SK-N-SH (cell line): ENCODE measurements at regions not wholly inside any gene's neighbourhood (a gene's known extent, or its start where the extent isn't known, plus 50 kb on each side); places are given as distances from the start of the nearest gene placed in this dataset.

Experiments
- CTCF ChIA-PET: fragments of 300-600, 350-600 bp; formaldehyde crosslinking; extraction: SDS; loops from one replicate; lab custom pipeline; 2021; lab: Yijun Ruan, JAX
- POLR2A ChIA-PET: fragments of 350-600 bp; sonication (Branson Sonifier 250); formaldehyde crosslinking; extraction: SDS; loops from one replicate; lab custom pipeline; 2020; ENCODE audit warnings: antibody characterized with exemption, inconsistent platforms; lab: Yijun Ruan, JAX
- DNase-seq: peaks from one replicate; pipeline ENCODE4 v3.0.0; 2012
- H2AFZ ChIP-seq: fragments of 200-600 bp; sonication (generic); 2 replicates; pipeline ENCODE4 v1.8.1; 2016; ENCODE audit warnings: antibody characterized with exemption, mild to moderate bottlenecking, low read depth
- H3F3A ChIP-seq: fragments of 200-600 bp; sonication (generic); replicated peaks from 2 replicates; pipeline ENCODE3; 2016; ENCODE audit warnings: antibody characterized with exemption, mild to moderate bottlenecking; ENCODE audit not compliant: insufficient read depth
- H3K27ac ChIP-seq, 2 experiments: fragments of 200-500 bp in 1 of 2; fragments of 200-600 bp in 1 of 2; sonication (Bioruptor generic) in 1 of 2; sonication (generic), shearing (Covaris generic) in 1 of 2; 2 replicates each; pipeline versions ENCODE4 v1.5.1 to v1.6.1; 2014 to 2016; ENCODE audit warnings: low read depth in 2 of 2, inconsistent platforms in 1 of 2, low read length in 1 of 2, mild to moderate bottlenecking in 1 of 2, mixed read lengths in 1 of 2
- H3K27me3 ChIP-seq: fragments of 200-600 bp; sonication (generic), shearing (Covaris generic); 2 replicates; pipeline ENCODE4 v1.6.1; 2016; ENCODE audit warnings: mixed run types; ENCODE audit not compliant: insufficient read depth
- H3K36me3 ChIP-seq, 2 experiments: fragments of 200-500 bp in 1 of 2; fragments of 200-600 bp in 1 of 2; sonication (Bioruptor generic) in 1 of 2; sonication (generic) in 1 of 2; replicated peaks in 1 of 2; 2 replicates each; pipeline versions ENCODE3 to v1.5.1; 2014 to 2016; ENCODE audit warnings: low read length in 1 of 2, mild to moderate bottlenecking in 1 of 2; ENCODE audit not compliant: insufficient read depth in 2 of 2, control insufficient read depth in 1 of 2
- H3K4me1 ChIP-seq, 2 experiments: fragments of 200-500 bp in 1 of 2; fragments of 200-600 bp in 1 of 2; sonication (Bioruptor generic) in 1 of 2; sonication (generic), shearing (Covaris generic) in 1 of 2; 2 replicates each; pipeline versions ENCODE4 v1.5.1 to v1.6.1; 2014 to 2016; ENCODE audit warnings: low read depth in 1 of 2, low read length in 1 of 2, mixed run types in 1 of 2; ENCODE audit not compliant: insufficient read depth in 2 of 2, control insufficient read depth in 1 of 2
- H3K4me2 ChIP-seq: fragments of 200-600 bp; sonication (generic), shearing (Covaris generic); 2 replicates; pipeline ENCODE4 v1.6.1; 2017; ENCODE audit warnings: mixed run types
- H3K4me3 ChIP-seq, 2 experiments: fragments of 200-500 bp in 1 of 2; fragments of 200-600 bp in 1 of 2; sonication (Bioruptor generic) in 1 of 2; sonication (generic), shearing (Covaris generic) in 1 of 2; 2 replicates each; pipeline versions ENCODE4 v1.5.1 to v1.8.1; 2014 to 2016; ENCODE audit warnings: low read depth in 2 of 2, inconsistent platforms in 1 of 2, low read length in 1 of 2, mild to moderate bottlenecking in 1 of 2, mixed read lengths in 1 of 2, moderate library complexity in 1 of 2
- H3K79me2 ChIP-seq: fragments of 200-600 bp; sonication (generic); 2 replicates; pipeline ENCODE4 v1.8.1; 2017; ENCODE audit warnings: mild to moderate bottlenecking; ENCODE audit not compliant: insufficient read depth
- H3K9ac ChIP-seq: fragments of 200-600 bp; sonication (generic); 2 replicates; pipeline ENCODE4 v1.6.1; 2017; ENCODE audit warnings: mixed run types
- H3K9me2 ChIP-seq: fragments of 200-600 bp; sonication (generic); 2 replicates; pipeline ENCODE4 v1.6.1; 2017; ENCODE audit warnings: mixed run types
- H3K9me3 ChIP-seq: fragments of 200-600 bp; sonication (generic); 2 replicates; pipeline ENCODE4 v1.6.1; 2017; ENCODE audit warnings: mixed run types, mild to moderate bottlenecking, moderate library complexity
- H4K20me1 ChIP-seq: fragments of 200-600 bp; sonication (generic); 2 replicates; pipeline ENCODE4 v1.6.1; 2017; ENCODE audit warnings: mild to moderate bottlenecking, mixed run types; ENCODE audit not compliant: insufficient read depth
- EP300 ChIP-seq, 2 experiments: IDR thresholded peaks; 2 replicates each; pipeline versions ENCODE4 v1.4.0 to v1.6.1; 2012; ENCODE audit warnings: borderline replicate concordance in 1 of 2, low read depth in 1 of 2, low read length in 1 of 2
- EZH2phosphoT487 ChIP-seq: fragments of 200-600 bp; sonication (generic); IDR thresholded peaks from 2 replicates; pipeline ENCODE4 v1.6.1; 2017; ENCODE audit warnings: low read depth, mixed run types, mild to moderate bottlenecking, antibody characterized with exemption, moderate library complexity, borderline replicate concordance
- GATA2 ChIP-seq: sonication (generic); formaldehyde crosslinking; IDR thresholded peaks from 2 replicates; pipeline ENCODE4 v1.5.0; 2020; ENCODE audit warnings: mild to moderate bottlenecking, missing genetic modification reagents
- MEF2A ChIP-seq: IDR thresholded peaks from 2 replicates; pipeline ENCODE4 v1.4.0; 2012; ENCODE audit warnings: low read depth, borderline replicate concordance
- PBX3 ChIP-seq: IDR thresholded peaks from 2 replicates; pipeline ENCODE4; 2012
- RAD21 ChIP-seq: IDR thresholded peaks from 2 replicates; pipeline ENCODE4 v1.6.1; 2012; ENCODE audit warnings: mild to moderate bottlenecking, low read length
- REST ChIP-seq: IDR thresholded peaks from 2 replicates; pipeline ENCODE4 v1.6.1; 2012; ENCODE audit warnings: mild to moderate bottlenecking, low read depth, low read length, moderate library complexity
- SMC3 ChIP-seq: IDR thresholded peaks from 2 replicates; pipeline ENCODE4 v1.6.1; 2012; ENCODE audit warnings: low read depth, low read length, improper control_type of control experiment
- WGBS: methylation state at CpG from one replicate; pipeline ENCODE4 v1.1.6; 2017; ENCODE audit warnings: low lambda C conversion rate; 5-methylcytosine and 5-hydroxymethylcytosine counted together
- TF ChIP-seq, protein P1 (sequence below): IDR thresholded peaks from 2 replicates; pipeline ENCODE4 v1.4.0; 2012; ENCODE audit warnings: low read depth

GRCh38 chr6:164749221-164750064, 560.0 kb downstream of the C6orf118 start:
- no peaks in the 10 kb centered on the region for H3K27me3 ChIP-seq
- H2AFZ ChIP-seq, result no peak overlapping the region
- no peak overlapping the region for H3K9ac ChIP-seq
- CTCF ChIA-PET, result interaction anchor here (0.8 kb wide), 1 partner anchor 178 kb away, joined by 3 read pairs; no protein-coding TSS in a partner anchor
- no peaks in the 10 kb centered on the region for H3K36me3 ChIP-seq
- no peaks in the 10 kb centered on the region for H3K79me2 ChIP-seq
- no peaks in the 10 kb centered on the region for H3K9me3 ChIP-seq
- POLR2A ChIA-PET, result no interaction called here
- peaks cover 0 to 17% of the 10 kb centered on the region in 2 experiments; a peak in 2 of 4 replicates for H3K4me1 ChIP-seq
- DNase-seq, result peak; percentile 61
- H3K27ac ChIP-seq, result no peak overlapping the region; a peak in 1 of 4 replicates
- H3F3A ChIP-seq, result no peaks in the 10 kb centered on the region
- no peaks in the 10 kb centered on the region for H4K20me1 ChIP-seq
- no peaks in the 10 kb centered on the region for H3K9me2 ChIP-seq
- no peak for TF ChIP-seq SMC3
- peak; percentile 75 for TF ChIP-seq GATA2 (CRISPR knock-in tag)
- no peak overlapping the region; a peak in 1 of 4 replicates for H3K4me3 ChIP-seq
- WGBS, result 13% methylated on average over 9 of the region's 9 CpGs
- no peak overlapping the region for H3K4me2 ChIP-seq

DNA sequence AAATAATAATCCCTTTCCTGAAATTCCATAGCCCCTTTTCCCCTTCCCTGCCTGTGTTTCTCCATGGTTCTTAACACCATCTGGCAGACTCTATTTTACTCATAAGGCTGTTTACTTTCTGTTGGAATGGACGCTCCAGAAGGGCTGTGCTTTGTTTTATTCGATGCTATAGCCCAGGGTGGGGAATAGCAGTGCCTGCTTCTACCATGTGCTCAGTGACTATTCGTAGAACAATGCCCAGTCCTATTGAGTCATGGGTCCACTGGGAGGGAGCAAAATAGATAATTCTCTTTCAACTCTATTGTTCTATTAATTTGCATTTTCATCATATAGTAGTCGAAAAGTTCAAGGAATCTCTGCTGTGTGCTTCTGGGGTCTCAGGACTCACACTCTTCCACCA, 565.1 kb downstream of the C6orf118 start:
- Histone ChIP-seq H3K9me2 (no peaks in the 10 kb centered on the region), H2AFZ (no peak overlapping the region), H3K9me3 (no peaks in the 10 kb centered on the region), H3F3A (no peaks in the 10 kb centered on the region), H3K4me1 (peaks cover 0 to 4% of the 10 kb centered on the region in 2 experiments; a peak in 2 of 4 replicates), H3K4me3 (no peak overlapping the region), H3K4me2 (no peak overlapping the region), H3K27me3 (no peaks in the 10 kb centered on the region), H3K79me2 (no peaks in the 10 kb centered on the region), H3K36me3 (no peaks in the 10 kb centered on the region), H4K20me1 (no peaks in the 10 kb centered on the region), H3K27ac (no peak overlapping the region), H3K9ac (no peak overlapping the region)
- POLR2A ChIA-PET, result no interaction called here
- no peak for TF ChIP-seq MEF2A
- no peak for TF ChIP-seq RAD21
- TF ChIP-seq EZH2phosphoT487, result no peak
- no peak for TF ChIP-seq REST
- TF ChIP-seq PBX3, result no peak
- no peak for TF ChIP-seq EP300 (IDR thresholded peaks at IDR 0.05; ENCODE audit: borderline replicate concordance in 1 of 2, low read depth in 1 of 2, low read length in 1 of 2)
- TF ChIP-seq, protein P1, sequence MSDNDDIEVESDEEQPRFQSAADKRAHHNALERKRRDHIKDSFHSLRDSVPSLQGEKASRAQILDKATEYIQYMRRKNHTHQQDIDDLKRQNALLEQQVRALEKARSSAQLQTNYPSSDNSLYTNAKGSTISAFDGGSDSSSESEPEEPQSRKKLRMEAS, result no peak
- CTCF ChIA-PET, result no interaction called here
- DNase-seq, result no peak
- 11% methylated on average over 4 of the region's 4 CpGs for WGBS
